Pancreas (tissue), 10 donors: ENCODE measurements at regions not wholly inside any gene's neighbourhood (a gene's known extent, or its start where the extent isn't known, plus 50 kb on each side); places are given as distances from the start of the nearest gene placed in this dataset.
A peak's percentile ranks its signal among the peaks of the same experiment; 100 is the strongest.

Experiments used
- ATAC-seq, 4 donors: fragments of 200-7000 bp; cut with Tn5 transposase; one replicate each; pipeline versions ENCODE4 v1.8.0 to v1.9.1; 2020; ENCODE audit warnings: mild to moderate bottlenecking in 4 of 4, moderate library complexity in 4 of 4
- DNase-seq, 6 donors: peaks; one replicate each; pipeline ENCODE4 v3.0.0-alpha.2; 2020
- FAIRE-seq: peaks from 2 replicates; lab custom pipeline; 2012; peaks lifted over from hg19 to GRCh38; lab: Jason Lieb, UNC
- H3K27ac ChIP-seq, 4 donors: fragments of 200-600 bp; sonication (generic); 1 replicate in 3 of 4; 2 replicates in 1 of 4; pipeline versions ENCODE4 v1.5.0 to v1.8.0; 2020
- H3K27me3 ChIP-seq, 4 donors: fragments of 200-600 bp; one replicate each; pipeline ENCODE4 v1.8.0; 2021
- H3K36me3 ChIP-seq, 3 donors: fragments of 200-600 bp; sonication (generic) in 1 of 3; one replicate each; pipeline versions ENCODE4 v1.5.0 to v1.8.0; 2020 to 2021
- H3K4me1 ChIP-seq, 3 donors: fragments of 200-600 bp; one replicate each; pipeline ENCODE4 v1.8.0; 2021
- H3K4me3 ChIP-seq, 4 donors: fragments of 200-600 bp; sonication (generic) in 2 of 4; one replicate each; pipeline versions ENCODE4 v1.5.0 to v1.8.0; 2020 to 2021
- H3K9me3 ChIP-seq, 4 donors: fragments of 200-600 bp; one replicate each; pipeline ENCODE4 v1.8.0; 2021
- WGBS, 2 donors: extraction: QIAGEN DNeasy Blood & Tissue Kit; methylation state at CpG; one replicate each; pipeline ENCODE4 v1.1.7; 2013; 5-methylcytosine and 5-hydroxymethylcytosine counted together
- intact Hi-C, 3 donors: fragments of 100-400 bp; cut with DNase I; formaldehyde crosslinking; loops; one replicate each; pipeline versions ENCODE4 v1.11.1 to v1.14.2; 2022
- TF ChIP-seq, protein P1 (sequence below), 4 donors: fragments of 200-600 bp; sonication (generic) in 3 of 4; IDR thresholded peaks; one replicate each; pipeline versions ENCODE4 v1.5.0 to v1.8.0; 2021; ENCODE audit warnings: antibody characterized with exemption in 4 of 4
- donor health status: healthy with polysubstance abuse.
- donor health status: DM: no; HTN: no; CAD: no; lungs with moderate emphysema.
- donor health status: DM: no; HTN: no; CAD: no.
- donor health status: control.
- donor health status: control.
- donor health status: Bipolar disorder and iron deficiency.
- donor health status: DM: yes; HTN: yes; CAD: no.
- donor health status: DM: no; HTN: no; CAD: no.
- donor health status: DM: no; HTN: no; CAD: no.
- donor health status: DM: yes; HTN: yes; CAD: no.

DNA sequence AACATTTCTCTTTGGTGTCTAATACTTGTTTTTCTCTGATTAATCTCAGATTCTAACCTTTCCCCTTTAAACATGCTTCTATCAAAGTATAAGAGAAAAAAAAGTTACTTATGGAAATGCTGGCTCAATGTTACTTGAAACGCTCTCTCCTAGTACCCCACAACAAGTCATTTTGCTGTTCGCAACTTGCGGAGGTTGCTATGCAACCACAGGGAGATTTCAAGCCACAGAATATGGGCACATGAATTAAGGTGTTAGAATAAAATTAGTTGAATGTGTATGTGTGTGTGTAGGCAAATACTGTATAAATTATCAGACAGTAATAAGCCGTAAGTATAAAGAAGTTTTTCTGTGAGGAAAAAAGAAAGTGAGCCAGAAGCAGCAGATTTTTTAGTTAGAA, 80.6 kb downstream of the CCDC59 start:
- ATAC-seq (no peak), DNase-seq (no peak), FAIRE-seq (no peak)
- Histone ChIP-seq H3K36me3 (no peaks in the 10 kb centered on the region), H3K27me3 (no peaks in the 10 kb centered on the region), H3K27ac (no peak overlapping the region), H3K4me1 (no peaks in the 10 kb centered on the region), H3K9me3 (no peaks in the 10 kb centered on the region), H3K4me3 (no peak overlapping the region)
- TF ChIP-seq, protein P1, sequence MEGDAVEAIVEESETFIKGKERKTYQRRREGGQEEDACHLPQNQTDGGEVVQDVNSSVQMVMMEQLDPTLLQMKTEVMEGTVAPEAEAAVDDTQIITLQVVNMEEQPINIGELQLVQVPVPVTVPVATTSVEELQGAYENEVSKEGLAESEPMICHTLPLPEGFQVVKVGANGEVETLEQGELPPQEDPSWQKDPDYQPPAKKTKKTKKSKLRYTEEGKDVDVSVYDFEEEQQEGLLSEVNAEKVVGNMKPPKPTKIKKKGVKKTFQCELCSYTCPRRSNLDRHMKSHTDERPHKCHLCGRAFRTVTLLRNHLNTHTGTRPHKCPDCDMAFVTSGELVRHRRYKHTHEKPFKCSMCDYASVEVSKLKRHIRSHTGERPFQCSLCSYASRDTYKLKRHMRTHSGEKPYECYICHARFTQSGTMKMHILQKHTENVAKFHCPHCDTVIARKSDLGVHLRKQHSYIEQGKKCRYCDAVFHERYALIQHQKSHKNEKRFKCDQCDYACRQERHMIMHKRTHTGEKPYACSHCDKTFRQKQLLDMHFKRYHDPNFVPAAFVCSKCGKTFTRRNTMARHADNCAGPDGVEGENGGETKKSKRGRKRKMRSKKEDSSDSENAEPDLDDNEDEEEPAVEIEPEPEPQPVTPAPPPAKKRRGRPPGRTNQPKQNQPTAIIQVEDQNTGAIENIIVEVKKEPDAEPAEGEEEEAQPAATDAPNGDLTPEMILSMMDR (IDR thresholded peaks at IDR 0.05), result no peak
- intact Hi-C loops, result no loop called here
- 59 to 60% methylated on average over 4 of the region's 4 CpGs for WGBS, 2 donors

DNA sequence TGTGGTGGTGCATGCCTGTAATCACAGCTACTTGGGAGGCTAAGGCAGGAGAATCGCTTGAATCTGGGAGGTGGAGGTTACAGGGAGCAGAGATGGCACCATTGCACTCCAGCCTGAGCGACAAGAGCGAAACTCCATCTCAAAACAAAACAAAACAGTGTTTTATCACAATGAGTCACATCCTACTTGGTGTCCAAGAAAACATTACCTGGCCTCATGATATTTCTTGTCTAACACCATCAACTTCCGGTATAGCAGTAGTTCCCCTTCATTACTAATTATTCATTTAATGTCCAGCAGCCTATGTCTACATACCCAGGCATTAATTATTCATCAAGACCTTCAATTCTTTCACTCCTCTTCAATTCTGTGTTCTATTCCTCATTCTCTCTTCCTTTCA, 115.5 kb downstream of the CCDC59 start:
- ATAC-seq (no peak), DNase-seq (no peak), FAIRE-seq (no peak)
- TF ChIP-seq, protein P1 (IDR thresholded peaks at IDR 0.05), result no peak
- intact Hi-C loops, result no loop called here
- Histone ChIP-seq H3K27me3 (no peaks in the 10 kb centered on the region), H3K4me3 (no peak overlapping the region), H3K9me3 (no peaks in the 10 kb centered on the region), H3K27ac (no peak overlapping the region), H3K36me3 (no peaks in the 10 kb centered on the region), H3K4me1 (no peaks in the 10 kb centered on the region)
- WGBS, 2 donors, result 58 to 81% methylated on average over 4 of the region's 4 CpGs

DNA sequence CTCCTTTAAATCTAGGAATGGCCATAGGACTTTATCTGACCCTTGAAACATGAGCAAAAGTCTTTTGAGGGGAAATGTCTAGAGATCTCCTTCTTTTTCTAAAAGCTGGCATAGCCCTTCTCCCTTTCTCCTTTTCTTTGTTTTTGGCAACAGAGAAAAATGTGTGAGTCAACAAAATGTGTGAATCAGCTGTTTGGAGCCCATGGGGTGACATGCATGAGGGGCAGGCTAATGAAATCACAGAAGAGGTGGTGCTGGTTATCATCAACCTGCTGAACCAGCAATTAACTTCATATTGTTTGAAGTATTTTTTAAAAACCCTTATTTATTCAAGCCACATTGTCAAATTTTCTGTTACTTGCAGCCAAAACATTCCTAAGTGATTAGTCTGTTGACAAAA, 132.3 kb downstream of the CCDC59 start:
- intact Hi-C loops, result no loop called here
- Histone ChIP-seq H3K36me3 (no peaks in the 10 kb centered on the region), H3K4me1 (no peaks in the 10 kb centered on the region), H3K9me3 (no peaks in the 10 kb centered on the region), H3K27me3 (no peaks in the 10 kb centered on the region), H3K27ac (no peak overlapping the region), H3K4me3 (no peak overlapping the region)
- ATAC-seq, result no peak
- DNase-seq, result no peak
- TF ChIP-seq, protein P1 (IDR thresholded peaks at IDR 0.05), result no peak
- FAIRE-seq, result no peak

- TF ChIP-seq, protein P1 (IDR thresholded peaks at IDR 0.05), result no peak
- no peak for DNase-seq
- H3K27me3 ChIP-seq, result no peaks in the 10 kb centered on the region
- no peak for ATAC-seq
- no peak overlapping the region for H3K4me3 ChIP-seq
- no peaks in the 10 kb centered on the region for H3K9me3 ChIP-seq
- no peak for FAIRE-seq
- WGBS, 2 donors, result 67 to 75% methylated on average over 4 of the region's 4 CpGs
- intact Hi-C loops, result no loop called here
- no peaks in the 10 kb centered on the region for H3K36me3 ChIP-seq
- no peak overlapping the region for H3K27ac ChIP-seq
- no peaks in the 10 kb centered on the region for H3K4me1 ChIP-seq
Observed at GRCh38 chr12:82223426-82223825, 134.8 kb downstream of the CCDC59 start.

DNA sequence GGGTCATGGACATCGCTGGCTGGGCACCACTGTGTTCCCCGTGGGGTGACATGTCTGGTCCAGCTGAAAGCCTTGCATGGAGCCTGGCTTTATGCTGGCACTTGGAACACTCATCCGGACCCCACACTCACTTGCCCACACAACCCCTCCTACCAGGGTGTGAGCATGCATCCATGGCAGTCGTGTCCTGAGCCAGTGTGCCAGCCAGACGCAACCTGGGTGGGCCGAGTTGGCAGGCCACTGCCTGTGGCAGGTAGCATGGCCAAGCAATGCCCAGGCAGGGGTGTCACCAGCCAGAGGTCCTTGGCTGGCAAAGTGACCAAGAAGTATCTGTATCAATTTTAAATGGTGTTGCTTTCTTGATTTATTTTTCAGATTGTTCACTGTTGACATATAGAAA, 141.7 kb downstream of the CCDC59 start:
- TF ChIP-seq, protein P1 (IDR thresholded peaks at IDR 0.05), result no peak
- Histone ChIP-seq H3K27me3 (no peaks in the 10 kb centered on the region), H3K4me3 (no peak overlapping the region), H3K4me1 (no peaks in the 10 kb centered on the region), H3K27ac (no peak overlapping the region), H3K9me3 (no peaks in the 10 kb centered on the region), H3K36me3 (no peaks in the 10 kb centered on the region)
- DNase-seq, result peak in 1 of 6 donors; percentile 46
- intact Hi-C loops, result no loop called here
- ATAC-seq, result no peak
- FAIRE-seq, result no peak
- 58 to 68% methylated on average over 6 of the region's 6 CpGs for WGBS, 2 donors
